ENCODE measurements at regions not wholly inside any gene's neighbourhood (a gene's known extent, or its start where the extent isn't known, plus 50 kb on each side); places are given as distances from the start of the nearest gene placed in this dataset.

DNA sequence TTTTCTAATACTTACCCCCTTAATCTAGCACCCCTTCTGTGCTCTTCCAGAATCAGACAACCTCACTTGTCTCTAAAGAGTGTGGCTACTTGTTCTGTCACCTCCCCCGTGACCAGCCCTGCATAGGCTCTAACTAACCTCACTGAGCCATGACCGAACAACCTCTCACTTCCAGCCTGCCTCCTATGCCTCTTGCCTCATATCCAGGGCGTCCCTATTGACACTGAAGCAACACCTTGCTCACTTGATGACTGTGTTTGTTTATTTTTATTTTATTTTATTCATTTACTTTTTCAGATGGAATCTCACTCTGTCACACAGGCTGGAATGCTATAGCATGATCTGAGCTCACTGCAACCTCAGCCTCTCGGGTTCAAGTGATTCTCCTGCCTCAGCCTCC is 235.1 kb upstream of the B3GALT2 start:
- WGBS, 2 donors, result 92 to 94% methylated on average over 4 of the region's 4 CpGs
- no peak for ATAC-seq (ENCODE audit: insufficient read depth, low FRiP score)

DNA sequence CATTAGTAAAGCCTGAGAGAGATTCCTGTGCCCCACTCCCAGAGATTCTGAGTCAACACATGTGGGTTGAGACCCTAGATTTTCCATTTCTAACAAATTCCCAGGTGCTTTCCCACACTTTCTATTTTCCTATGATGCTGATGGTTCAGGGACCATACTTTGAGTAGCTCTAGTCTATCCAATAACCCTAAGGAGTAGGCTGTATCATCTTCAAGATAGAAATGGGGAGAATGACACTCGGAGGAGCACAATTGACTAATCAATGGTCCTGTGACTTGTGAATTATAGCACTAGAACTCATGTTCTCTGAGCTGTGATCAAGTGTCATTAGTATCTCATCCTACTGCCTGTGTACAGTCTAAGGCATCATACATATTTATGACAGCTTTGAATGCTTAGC is 232.9 kb upstream of the B3GALT2 start:
- no peaks in the 10 kb centered on the region for H3K9me3 ChIP-seq (ENCODE audit: control insufficient read depth in 4 of 4, insufficient read depth in 3 of 4, low read length in 3 of 4)
- H3K4me1 ChIP-seq (ENCODE audit: control insufficient read depth in 5 of 5, insufficient read depth in 5 of 5, low read length in 5 of 5), result peaks cover 0 to 34% (median 2%) of the 10 kb centered on the region in 5 donors
- WGBS, 2 donors, result 94 to 95% methylated on average over 1 of the region's 1 CpG
- no peak overlapping the region for H3K27ac ChIP-seq (ENCODE audit: low read depth in 1 of 2, low read length in 1 of 2)
- ATAC-seq (ENCODE audit: insufficient read depth, low FRiP score), result no peak
- TF ChIP-seq, protein P1, sequence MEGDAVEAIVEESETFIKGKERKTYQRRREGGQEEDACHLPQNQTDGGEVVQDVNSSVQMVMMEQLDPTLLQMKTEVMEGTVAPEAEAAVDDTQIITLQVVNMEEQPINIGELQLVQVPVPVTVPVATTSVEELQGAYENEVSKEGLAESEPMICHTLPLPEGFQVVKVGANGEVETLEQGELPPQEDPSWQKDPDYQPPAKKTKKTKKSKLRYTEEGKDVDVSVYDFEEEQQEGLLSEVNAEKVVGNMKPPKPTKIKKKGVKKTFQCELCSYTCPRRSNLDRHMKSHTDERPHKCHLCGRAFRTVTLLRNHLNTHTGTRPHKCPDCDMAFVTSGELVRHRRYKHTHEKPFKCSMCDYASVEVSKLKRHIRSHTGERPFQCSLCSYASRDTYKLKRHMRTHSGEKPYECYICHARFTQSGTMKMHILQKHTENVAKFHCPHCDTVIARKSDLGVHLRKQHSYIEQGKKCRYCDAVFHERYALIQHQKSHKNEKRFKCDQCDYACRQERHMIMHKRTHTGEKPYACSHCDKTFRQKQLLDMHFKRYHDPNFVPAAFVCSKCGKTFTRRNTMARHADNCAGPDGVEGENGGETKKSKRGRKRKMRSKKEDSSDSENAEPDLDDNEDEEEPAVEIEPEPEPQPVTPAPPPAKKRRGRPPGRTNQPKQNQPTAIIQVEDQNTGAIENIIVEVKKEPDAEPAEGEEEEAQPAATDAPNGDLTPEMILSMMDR (IDR thresholded peaks at IDR 0.05; ENCODE audit: control extremely low read depth, extremely low read depth), result no peak
- H3K9ac ChIP-seq (ENCODE audit: insufficient read depth in 1 of 2, low read length in 2 of 2), result no peak overlapping the region
- H3K4me3 ChIP-seq, result no peak overlapping the region
- peaks cover 0 to 2% (median 0%) of the 10 kb centered on the region in 4 donors for H3K36me3 ChIP-seq (ENCODE audit: control insufficient read depth in 4 of 4, insufficient read depth in 4 of 4, low read length in 4 of 4)
- H3K27me3 ChIP-seq (ENCODE audit: control insufficient read depth in 3 of 3, insufficient read depth in 3 of 3, low read length in 2 of 3), result no peaks in the 10 kb centered on the region
- DNase-seq, result no peak

More for the DNA sequence above, 235.1 kb upstream of the B3GALT2 start:
- H3K27ac ChIP-seq (ENCODE audit: low read depth in 1 of 2, low read length in 1 of 2), result no peak overlapping the region
- no peak overlapping the region for H3K4me3 ChIP-seq
- H3K9ac ChIP-seq (ENCODE audit: insufficient read depth in 1 of 2, low read length in 2 of 2), result no peak overlapping the region
- H3K27me3 ChIP-seq (ENCODE audit: control insufficient read depth in 3 of 3, insufficient read depth in 3 of 3, low read length in 2 of 3), result no peaks in the 10 kb centered on the region
- H3K9me3 ChIP-seq (ENCODE audit: control insufficient read depth in 4 of 4, insufficient read depth in 3 of 4, low read length in 3 of 4), result no peaks in the 10 kb centered on the region
- no peak for DNase-seq
- H3K4me1 ChIP-seq (ENCODE audit: control insufficient read depth in 5 of 5, insufficient read depth in 5 of 5, low read length in 5 of 5), result peaks cover 0 to 13% (median under 1%) of the 10 kb centered on the region in 5 donors
- TF ChIP-seq, protein P1 (IDR thresholded peaks at IDR 0.05; ENCODE audit: control extremely low read depth, extremely low read depth), result no peak
- H3K36me3 ChIP-seq (ENCODE audit: control insufficient read depth in 4 of 4, insufficient read depth in 4 of 4, low read length in 4 of 4), result peaks cover 0 to 2% (median 0%) of the 10 kb centered on the region in 4 donors

DNA sequence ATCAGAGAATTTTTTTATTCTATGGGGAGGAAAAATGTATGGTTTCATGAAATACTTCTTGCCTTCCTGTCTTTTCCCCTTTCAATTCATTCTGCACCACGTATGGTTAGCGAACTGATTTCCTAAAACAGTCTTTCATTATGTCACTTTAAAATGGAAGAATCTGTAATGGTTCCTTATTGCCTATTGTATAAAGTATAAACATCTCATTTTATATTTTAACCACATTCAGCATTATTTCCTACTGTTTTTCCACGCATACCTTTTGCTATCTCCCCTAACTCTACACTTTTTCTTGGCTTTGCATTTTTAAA is 232.3 kb upstream of the B3GALT2 start:
- Histone ChIP-seq H3K4me3 (no peak overlapping the region), H3K36me3 (ENCODE audit: control insufficient read depth in 4 of 4, insufficient read depth in 4 of 4, low read length in 4 of 4) (peaks cover 0 to 2% (median 0%) of the 10 kb centered on the region in 4 donors), H3K9me3 (ENCODE audit: control insufficient read depth in 4 of 4, insufficient read depth in 3 of 4, low read length in 3 of 4) (no peaks in the 10 kb centered on the region), H3K4me1 (ENCODE audit: control insufficient read depth in 5 of 5, insufficient read depth in 5 of 5, low read length in 5 of 5) (peaks cover 0 to 34% (median 2%) of the 10 kb centered on the region in 5 donors), H3K27ac (ENCODE audit: low read depth in 1 of 2, low read length in 1 of 2) (no peak overlapping the region), H3K9ac (ENCODE audit: insufficient read depth in 1 of 2, low read length in 2 of 2) (peak overlapping the region in 1 of 2 donors; percentile 50), H3K27me3 (ENCODE audit: control insufficient read depth in 3 of 3, insufficient read depth in 3 of 3, low read length in 2 of 3) (no peaks in the 10 kb centered on the region)
- ATAC-seq (ENCODE audit: insufficient read depth, low FRiP score), result no peak
- 38 to 52% methylated on average over 3 of the region's 3 CpGs for WGBS, 2 donors
- DNase-seq, result no peak
- TF ChIP-seq, protein P1 (IDR thresholded peaks at IDR 0.05; ENCODE audit: control extremely low read depth, extremely low read depth), result no peak

Measured in lung (tissue), 11 donors.